ENCODE measurements at regions not wholly inside any gene's neighbourhood (a gene's known extent, or its start where the extent isn't known, plus 50 kb on each side); places are given as distances from the start of the nearest gene placed in this dataset.

- WGBS (ENCODE audit: insufficient coverage, low coverage, missing lambda C conversion rate): 6% methylated on average over 3 of the region's 3 CpGs
- no peak for ATAC-seq
- H2AFZ ChIP-seq (ENCODE audit: low read depth, low read length): no peak overlapping the region
- CTCF ChIA-PET (ENCODE audit: low intra/inter-chr PET ratio): no interaction called here
- no peak for DNase-seq (ENCODE audit: extremely low read depth in 1 of 4, low spot score in 3 of 4)
- no peak overlapping the region for H3K9ac ChIP-seq (ENCODE audit: insufficient read depth in 1 of 2, low read depth in 2 of 2, low read length in 2 of 2)
- no peaks in the 10 kb centered on the region for H3K4me1 ChIP-seq (replicated peaks in 1 of 2; ENCODE audit: control insufficient read depth in 2 of 2, insufficient read depth in 2 of 2, low read length in 2 of 2)
- no peaks in the 10 kb centered on the region for H3K36me3 ChIP-seq (ENCODE audit: control insufficient read depth, insufficient read depth, low read length)
- no peak overlapping the region for H3K4me3 ChIP-seq
- intact Hi-C loops (cut with micrococcal nuclease): no loop called here
- in situ Hi-C loops (cut with MboI): no loop called here
- TF ChIP-seq BHLHE40 (IDR thresholded peaks at IDR 0.05; ENCODE audit: low read length): no peak
- no peak for TF ChIP-seq TBP (optimal IDR thresholded peaks at IDR 0.05; ENCODE audit: low read depth, low read length)
- TF ChIP-seq ZSCAN29 (IDR thresholded peaks at IDR 0.05): no peak
- no peak for TF ChIP-seq PHF21A (IDR thresholded peaks at IDR 0.05; ENCODE audit: borderline replicate concordance, low read depth)
- TF ChIP-seq, protein P1, sequence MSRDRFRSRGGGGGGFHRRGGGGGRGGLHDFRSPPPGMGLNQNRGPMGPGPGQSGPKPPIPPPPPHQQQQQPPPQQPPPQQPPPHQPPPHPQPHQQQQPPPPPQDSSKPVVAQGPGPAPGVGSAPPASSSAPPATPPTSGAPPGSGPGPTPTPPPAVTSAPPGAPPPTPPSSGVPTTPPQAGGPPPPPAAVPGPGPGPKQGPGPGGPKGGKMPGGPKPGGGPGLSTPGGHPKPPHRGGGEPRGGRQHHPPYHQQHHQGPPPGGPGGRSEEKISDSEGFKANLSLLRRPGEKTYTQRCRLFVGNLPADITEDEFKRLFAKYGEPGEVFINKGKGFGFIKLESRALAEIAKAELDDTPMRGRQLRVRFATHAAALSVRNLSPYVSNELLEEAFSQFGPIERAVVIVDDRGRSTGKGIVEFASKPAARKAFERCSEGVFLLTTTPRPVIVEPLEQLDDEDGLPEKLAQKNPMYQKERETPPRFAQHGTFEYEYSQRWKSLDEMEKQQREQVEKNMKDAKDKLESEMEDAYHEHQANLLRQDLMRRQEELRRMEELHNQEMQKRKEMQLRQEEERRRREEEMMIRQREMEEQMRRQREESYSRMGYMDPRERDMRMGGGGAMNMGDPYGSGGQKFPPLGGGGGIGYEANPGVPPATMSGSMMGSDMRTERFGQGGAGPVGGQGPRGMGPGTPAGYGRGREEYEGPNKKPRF (IDR thresholded peaks at IDR 0.05; ENCODE audit: low read depth, low read length): no peak
- TF ChIP-seq CTBP1 (IDR thresholded peaks at IDR 0.05; ENCODE audit: borderline replicate concordance): no peak
- no peak for TF ChIP-seq RBM17 (IDR thresholded peaks at IDR 0.05; ENCODE audit: borderline replicate concordance, low read depth, low read length)
- no peak for TF ChIP-seq RBBP5 (IDR thresholded peaks at IDR 0.05; ENCODE audit: borderline replicate concordance, insufficient read depth, low read length, poor library complexity, severe bottlenecking)
- TF ChIP-seq ZFP36 (IDR thresholded peaks at IDR 0.05; ENCODE audit: low read depth, low read length, partially characterized antibody): no peak
- TF ChIP-seq, protein P2, sequence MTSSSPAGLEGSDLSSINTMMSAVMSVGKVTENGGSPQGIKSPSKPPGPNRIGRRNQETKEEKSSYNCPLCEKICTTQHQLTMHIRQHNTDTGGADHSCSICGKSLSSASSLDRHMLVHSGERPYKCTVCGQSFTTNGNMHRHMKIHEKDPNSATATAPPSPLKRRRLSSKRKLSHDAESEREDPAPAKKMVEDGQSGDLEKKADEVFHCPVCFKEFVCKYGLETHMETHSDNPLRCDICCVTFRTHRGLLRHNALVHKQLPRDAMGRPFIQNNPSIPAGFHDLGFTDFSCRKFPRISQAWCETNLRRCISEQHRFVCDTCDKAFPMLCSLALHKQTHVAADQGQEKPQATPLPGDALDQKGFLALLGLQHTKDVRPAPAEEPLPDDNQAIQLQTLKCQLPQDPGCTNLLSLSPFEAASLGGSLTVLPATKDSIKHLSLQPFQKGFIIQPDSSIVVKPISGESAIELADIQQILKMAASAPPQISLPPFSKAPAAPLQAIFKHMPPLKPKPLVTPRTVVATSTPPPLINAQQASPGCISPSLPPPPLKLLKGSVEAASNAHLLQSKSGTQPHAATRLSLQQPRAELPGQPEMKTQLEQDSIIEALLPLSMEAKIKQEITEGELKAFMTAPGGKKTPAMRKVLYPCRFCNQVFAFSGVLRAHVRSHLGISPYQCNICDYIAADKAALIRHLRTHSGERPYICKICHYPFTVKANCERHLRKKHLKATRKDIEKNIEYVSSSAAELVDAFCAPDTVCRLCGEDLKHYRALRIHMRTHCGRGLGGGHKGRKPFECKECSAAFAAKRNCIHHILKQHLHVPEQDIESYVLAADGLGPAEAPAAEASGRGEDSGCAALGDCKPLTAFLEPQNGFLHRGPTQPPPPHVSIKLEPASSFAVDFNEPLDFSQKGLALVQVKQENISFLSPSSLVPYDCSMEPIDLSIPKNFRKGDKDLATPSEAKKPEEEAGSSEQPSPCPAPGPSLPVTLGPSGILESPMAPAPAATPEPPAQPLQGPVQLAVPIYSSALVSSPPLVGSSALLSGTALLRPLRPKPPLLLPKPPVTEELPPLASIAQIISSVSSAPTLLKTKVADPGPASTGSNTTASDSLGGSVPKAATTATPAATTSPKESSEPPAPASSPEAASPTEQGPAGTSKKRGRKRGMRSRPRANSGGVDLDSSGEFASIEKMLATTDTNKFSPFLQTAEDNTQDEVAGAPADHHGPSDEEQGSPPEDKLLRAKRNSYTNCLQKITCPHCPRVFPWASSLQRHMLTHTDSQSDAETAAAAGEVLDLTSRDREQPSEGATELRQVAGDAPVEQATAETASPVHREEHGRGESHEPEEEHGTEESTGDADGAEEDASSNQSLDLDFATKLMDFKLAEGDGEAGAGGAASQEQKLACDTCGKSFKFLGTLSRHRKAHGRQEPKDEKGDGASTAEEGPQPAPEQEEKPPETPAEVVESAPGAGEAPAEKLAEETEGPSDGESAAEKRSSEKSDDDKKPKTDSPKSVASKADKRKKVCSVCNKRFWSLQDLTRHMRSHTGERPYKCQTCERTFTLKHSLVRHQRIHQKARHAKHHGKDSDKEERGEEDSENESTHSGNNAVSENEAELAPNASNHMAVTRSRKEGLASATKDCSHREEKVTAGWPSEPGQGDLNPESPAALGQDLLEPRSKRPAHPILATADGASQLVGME (CRISPR knock-in tag; IDR thresholded peaks at IDR 0.05): no peak
- no peak for TF ChIP-seq ADNP (tag; IDR thresholded peaks at IDR 0.05)
- TF ChIP-seq, protein P3, sequence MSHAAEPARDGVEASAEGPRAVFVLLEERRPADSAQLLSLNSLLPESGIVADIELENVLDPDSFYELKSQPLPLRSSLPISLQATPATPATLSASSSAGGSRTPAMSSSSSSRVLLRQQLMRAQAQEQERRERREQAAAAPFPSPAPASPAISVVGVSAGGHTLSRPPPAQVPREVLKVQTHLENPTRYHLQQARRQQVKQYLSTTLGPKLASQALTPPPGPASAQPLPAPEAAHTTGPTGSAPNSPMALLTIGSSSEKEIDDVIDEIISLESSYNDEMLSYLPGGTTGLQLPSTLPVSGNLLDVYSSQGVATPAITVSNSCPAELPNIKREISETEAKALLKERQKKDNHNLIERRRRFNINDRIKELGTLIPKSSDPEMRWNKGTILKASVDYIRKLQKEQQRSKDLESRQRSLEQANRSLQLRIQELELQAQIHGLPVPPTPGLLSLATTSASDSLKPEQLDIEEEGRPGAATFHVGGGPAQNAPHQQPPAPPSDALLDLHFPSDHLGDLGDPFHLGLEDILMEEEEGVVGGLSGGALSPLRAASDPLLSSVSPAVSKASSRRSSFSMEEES (CRISPR knock-in tag; IDR thresholded peaks at IDR 0.05): no peak
- no peak for TF ChIP-seq POLR2AphosphoS2 (IDR thresholded peaks at IDR 0.05; ENCODE audit: low read length)
- no peaks in the 10 kb centered on the region; the same call in 1 of the 2 replicates for H4K20me1 ChIP-seq (replicated peaks; ENCODE audit: control insufficient read depth, insufficient read depth, low read length)
- POLR2A ChIA-PET: no interaction called here
- no peaks in the 10 kb centered on the region for H3K9me3 ChIP-seq (replicated peaks; ENCODE audit: control insufficient read depth, insufficient read depth, low read depth, low read length)
- H3K9me1 ChIP-seq (ENCODE audit: control insufficient read depth, insufficient read depth, low read length): no peaks in the 10 kb centered on the region
- H3K4me2 ChIP-seq (ENCODE audit: insufficient read depth, low read length): no peak overlapping the region
- BruUV-seq (replicated peaks): no TSS peak
- peaks cover 0 to 2% of the 10 kb centered on the region in 2 experiments; a peak in 2 of 5 replicates for H3K27me3 ChIP-seq (ENCODE audit: control insufficient read depth in 2 of 2, insufficient read depth in 2 of 2, low read length in 2 of 2)
- FAIRE-seq: no peak
- H3K79me2 ChIP-seq (ENCODE audit: control insufficient read depth, insufficient read depth, low read length): no peaks in the 10 kb centered on the region
- no peak overlapping the region for H3K27ac ChIP-seq (ENCODE audit: extremely low read depth, low read depth, low read length)
These were observed 113.8 kb upstream of the MAFB start for GRCh38 chr20:40802886-40803285.

All from K562 (cell line).